ENCODE measurements at regions not wholly inside any gene's neighbourhood (a gene's known extent, or its start where the extent isn't known, plus 50 kb on each side); places are given as distances from the start of the nearest gene placed in this dataset.

GRCh38 chr11:19587979-19588378 lies 124.7 kb upstream of the NAV2 start:
- no peak overlapping the region for H3K4me3 ChIP-seq (replicated peaks in 1 of 3; ENCODE audit: insufficient read depth in 1 of 3, low read depth in 1 of 3, low read length in 3 of 3)
- DNase-seq (ENCODE audit: low read depth, low spot score) (no peak), FAIRE-seq (no peak)
- no peak overlapping the region for H3K9ac ChIP-seq (replicated peaks; ENCODE audit: extremely low read depth, insufficient read depth, low read length)
- CTCF ChIA-PET, result interaction anchor here (1.2 to 1.4 kb wide), 2 partner anchors 9 to 315 kb away, joined by 3 to 6 read pairs; no protein-coding TSS in a partner anchor
- H3K4me1 ChIP-seq (ENCODE audit: control insufficient read depth, extremely low read depth, insufficient read depth, low read length), result no peaks in the 10 kb centered on the region
- no peaks in the 10 kb centered on the region for H3K9me3 ChIP-seq (replicated peaks; ENCODE audit: control insufficient read depth, insufficient read depth, low read length)
- H2AFZ ChIP-seq (ENCODE audit: low read depth, low read length), result no peak overlapping the region
- H3K4me2 ChIP-seq (ENCODE audit: insufficient read depth, low read length), result no peak overlapping the region
- H3K9me1 ChIP-seq (replicated peaks; ENCODE audit: control insufficient read depth, extremely low read depth, insufficient read depth, low read length), result no peaks in the 10 kb centered on the region
- intact Hi-C loops (cut with micrococcal nuclease), result no loop called here
- H3K36me3 ChIP-seq (ENCODE audit: control insufficient read depth in 2 of 2, extremely low read depth in 1 of 2, insufficient read depth in 2 of 2, low read length in 2 of 2), result no peaks in the 10 kb centered on the region
- no peak overlapping the region for H3K27ac ChIP-seq (ENCODE audit: insufficient read depth, low read depth, low read length)
- H4K20me1 ChIP-seq (replicated peaks; ENCODE audit: control insufficient read depth, extremely low read depth, insufficient read depth, low read length), result no peaks in the 10 kb centered on the region
- TF ChIP-seq POLR2A (IDR thresholded peaks at IDR 0.05; ENCODE audit: low read depth, low read length), result no peak
- no peak for TF ChIP-seq MYC (IDR thresholded peaks at IDR 0.05; ENCODE audit: low read depth, low read length)
- no peak for TF ChIP-seq JUN (IDR thresholded peaks at IDR 0.05; ENCODE audit: borderline replicate concordance, insufficient read depth, insufficient read length, low read depth)
- no peak for TF ChIP-seq MAX (IDR thresholded peaks at IDR 0.05; ENCODE audit: insufficient read depth, insufficient read length)
- no peak for TF ChIP-seq POLR2AphosphoS5 (IDR thresholded peaks at IDR 0.05; ENCODE audit: insufficient read depth, low read depth, low read length)
- TF ChIP-seq CTCF (IDR thresholded peaks at IDR 0.05; ENCODE audit: extremely low read depth in 1 of 2, insufficient read depth in 1 of 2, low read depth in 1 of 2, low read length in 2 of 2), result no peak
- BruUV-seq (replicated peaks), result no TSS peak
- H3K27me3 ChIP-seq (ENCODE audit: control insufficient read depth in 2 of 2, insufficient read depth in 2 of 2, low read length in 2 of 2), result no peaks in the 10 kb centered on the region
- dilution Hi-C loops (cut with MboI; ENCODE audit: extremely low pct_ligation_motif_present, low sequenced_read_pairs), result no loop called here
- POLR2A ChIA-PET, result no interaction called here
- no peaks in the 10 kb centered on the region for H3K79me2 ChIP-seq (ENCODE audit: control insufficient read depth, insufficient read depth, low read length)

GRCh38 chr11:19580646-19581045 lies 132.0 kb upstream of the NAV2 start:
- no peaks in the 10 kb centered on the region for H4K20me1 ChIP-seq (replicated peaks; ENCODE audit: control insufficient read depth, extremely low read depth, insufficient read depth, low read length)
- no peak overlapping the region for H3K9ac ChIP-seq (replicated peaks; ENCODE audit: extremely low read depth, insufficient read depth, low read length)
- dilution Hi-C loops (cut with MboI; ENCODE audit: extremely low pct_ligation_motif_present, low sequenced_read_pairs), result no loop called here
- TF ChIP-seq FOS (IDR thresholded peaks at IDR 0.05; ENCODE audit: borderline replicate concordance, insufficient read depth, low read length), result no peak
- no peak for TF ChIP-seq POLR2A (IDR thresholded peaks at IDR 0.05; ENCODE audit: low read depth, low read length)
- TF ChIP-seq POLR2AphosphoS5 (IDR thresholded peaks at IDR 0.05; ENCODE audit: insufficient read depth, low read depth, low read length), result no peak
- TF ChIP-seq CTCF (IDR thresholded peaks at IDR 0.05; ENCODE audit: extremely low read depth in 1 of 2, insufficient read depth in 1 of 2, low read depth in 1 of 2, low read length in 2 of 2), result no peak
- TF ChIP-seq MAX (IDR thresholded peaks at IDR 0.05; ENCODE audit: insufficient read depth, insufficient read length), result no peak
- no peak for TF ChIP-seq JUN (IDR thresholded peaks at IDR 0.05; ENCODE audit: borderline replicate concordance, insufficient read depth, insufficient read length, low read depth)
- no peak for TF ChIP-seq GATA2 (IDR thresholded peaks at IDR 0.05; ENCODE audit: insufficient read depth, insufficient read length, low read depth, low read length)
- no peak for TF ChIP-seq EZH2 (IDR thresholded peaks at IDR 0.05; ENCODE audit: borderline replicate concordance, low read depth, low read length, severe bottlenecking)
- TF ChIP-seq MYC (IDR thresholded peaks at IDR 0.05; ENCODE audit: low read depth, low read length), result no peak
- POLR2A ChIA-PET, result no interaction called here
- no peak for FAIRE-seq
- no peak overlapping the region for H2AFZ ChIP-seq (ENCODE audit: low read depth, low read length)
- CTCF ChIA-PET, result interaction anchor here (1.4 kb wide), 1 partner anchor 162 kb away, joined by 4 read pairs; no protein-coding TSS in a partner anchor
- H3K9me3 ChIP-seq (replicated peaks; ENCODE audit: control insufficient read depth, insufficient read depth, low read length), result no peaks in the 10 kb centered on the region
- H3K27ac ChIP-seq (ENCODE audit: insufficient read depth, low read depth, low read length), result no peak overlapping the region
- no peaks in the 10 kb centered on the region for H3K79me2 ChIP-seq (ENCODE audit: control insufficient read depth, insufficient read depth, low read length)
- no peaks in the 10 kb centered on the region for H3K36me3 ChIP-seq (ENCODE audit: control insufficient read depth in 2 of 2, extremely low read depth in 1 of 2, insufficient read depth in 2 of 2, low read length in 2 of 2)
- H3K4me2 ChIP-seq (ENCODE audit: insufficient read depth, low read length), result no peak overlapping the region
- no peak overlapping the region for H3K4me3 ChIP-seq (replicated peaks in 1 of 3; ENCODE audit: insufficient read depth in 1 of 3, low read depth in 1 of 3, low read length in 3 of 3)
- H3K27me3 ChIP-seq (ENCODE audit: control insufficient read depth in 2 of 2, insufficient read depth in 2 of 2, low read length in 2 of 2), result no peaks in the 10 kb centered on the region
- DNase-seq (ENCODE audit: low read depth, low spot score), result no peak
- BruUV-seq (replicated peaks), result no TSS peak
- H3K4me1 ChIP-seq (ENCODE audit: control insufficient read depth, extremely low read depth, insufficient read depth, low read length), result peaks cover 25% of the 10 kb centered on the region
- intact Hi-C loops (cut with micrococcal nuclease), result no loop called here
- H3K9me1 ChIP-seq (replicated peaks; ENCODE audit: control insufficient read depth, extremely low read depth, insufficient read depth, low read length), result no peaks in the 10 kb centered on the region

Measured in endothelial cell of umbilical vein (primary cell).